LNCAP (cell line): ENCODE measurements at regions not wholly inside any gene's neighbourhood (a gene's known extent, or its start where the extent isn't known, plus 50 kb on each side); places are given as distances from the start of the nearest gene placed in this dataset.

Source experiments
- TF ChIP-seq, protein P1 (sequence below): fragments of 450-650 bp; IDR thresholded peaks from 2 replicates; pipeline ENCODE4 v1.5.1; 2017; ENCODE audit warnings: mild to moderate bottlenecking

- TF ChIP-seq, protein P1, sequence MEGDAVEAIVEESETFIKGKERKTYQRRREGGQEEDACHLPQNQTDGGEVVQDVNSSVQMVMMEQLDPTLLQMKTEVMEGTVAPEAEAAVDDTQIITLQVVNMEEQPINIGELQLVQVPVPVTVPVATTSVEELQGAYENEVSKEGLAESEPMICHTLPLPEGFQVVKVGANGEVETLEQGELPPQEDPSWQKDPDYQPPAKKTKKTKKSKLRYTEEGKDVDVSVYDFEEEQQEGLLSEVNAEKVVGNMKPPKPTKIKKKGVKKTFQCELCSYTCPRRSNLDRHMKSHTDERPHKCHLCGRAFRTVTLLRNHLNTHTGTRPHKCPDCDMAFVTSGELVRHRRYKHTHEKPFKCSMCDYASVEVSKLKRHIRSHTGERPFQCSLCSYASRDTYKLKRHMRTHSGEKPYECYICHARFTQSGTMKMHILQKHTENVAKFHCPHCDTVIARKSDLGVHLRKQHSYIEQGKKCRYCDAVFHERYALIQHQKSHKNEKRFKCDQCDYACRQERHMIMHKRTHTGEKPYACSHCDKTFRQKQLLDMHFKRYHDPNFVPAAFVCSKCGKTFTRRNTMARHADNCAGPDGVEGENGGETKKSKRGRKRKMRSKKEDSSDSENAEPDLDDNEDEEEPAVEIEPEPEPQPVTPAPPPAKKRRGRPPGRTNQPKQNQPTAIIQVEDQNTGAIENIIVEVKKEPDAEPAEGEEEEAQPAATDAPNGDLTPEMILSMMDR: no peak
These were observed 633.1 kb upstream of the CHRM3 start for GRCh38 chr1:238753252-238753651.

- TF ChIP-seq, protein P1: no peak
These were observed 634.0 kb upstream of the CHRM3 start for GRCh38 chr1:238752327-238752726.

- TF ChIP-seq, protein P1: no peak
These were observed 641.3 kb upstream of the CHRM3 start for GRCh38 chr1:238745069-238745468.

- TF ChIP-seq, protein P1: no peak
These were observed 647.5 kb upstream of the CHRM3 start for GRCh38 chr1:238738892-238739291.

GRCh38 chr1:238727670-238728069 is 658.7 kb upstream of the CHRM3 start:
- TF ChIP-seq, protein P1: no peak

DNA sequence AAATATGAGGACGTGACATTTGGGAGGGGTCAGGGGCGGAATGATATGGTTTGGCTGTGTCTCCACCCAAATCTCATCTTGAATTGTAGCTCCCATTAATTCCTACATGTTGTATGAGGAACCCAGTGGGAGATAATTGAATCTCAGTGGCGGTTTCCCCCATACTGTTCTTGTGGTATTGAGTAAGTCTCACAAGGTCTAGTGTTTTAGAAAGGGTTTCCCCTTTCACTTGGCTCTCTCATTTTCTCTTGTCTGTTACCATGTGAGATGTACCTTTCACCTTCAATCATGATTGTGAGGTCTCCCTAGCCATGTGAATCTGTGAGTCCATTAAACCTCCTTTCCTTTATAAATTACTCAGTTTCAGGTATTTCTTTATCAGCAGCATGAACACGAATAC is 663.6 kb upstream of the CHRM3 start:
- TF ChIP-seq, protein P1: no peak

DNA sequence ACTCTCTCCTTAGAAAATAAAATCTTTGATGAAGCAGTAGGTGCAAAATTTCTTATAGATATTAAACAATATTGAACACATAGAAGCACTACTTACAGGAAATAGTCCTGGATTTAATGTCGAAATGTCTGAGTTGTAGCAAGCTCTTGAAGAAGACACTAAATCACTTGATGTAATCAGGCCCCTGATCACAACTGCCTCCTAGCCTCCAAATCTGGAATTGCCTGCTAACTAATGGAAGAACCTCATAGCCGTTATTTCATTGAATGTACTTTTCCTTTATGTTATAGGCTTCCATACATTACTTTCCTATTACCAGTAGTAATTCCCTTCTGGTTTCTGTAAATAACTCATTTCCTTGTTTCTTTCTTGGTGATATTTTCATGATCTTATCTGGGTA is 675.7 kb upstream of the CHRM3 start:
- TF ChIP-seq, protein P1: no peak; the same call in 1 of the 2 replicates

- TF ChIP-seq, protein P1: no peak
These were observed 685.3 kb upstream of the CHRM3 start for GRCh38 chr1:238701024-238701423.
